GM19043 (cell line): ENCODE measurements at regions not wholly inside any gene's neighbourhood (a gene's known extent, or its start where the extent isn't known, plus 50 kb on each side); places are given as distances from the start of the nearest gene placed in this dataset.

Source experiments
- ATAC-seq: cut with Tn5 transposase; IDR thresholded peaks from one replicate; pipeline ENCODE4 v1.9.1; 2021; ENCODE audit warnings: low read depth; ENCODE audit not compliant: unreplicated experiment

DNA sequence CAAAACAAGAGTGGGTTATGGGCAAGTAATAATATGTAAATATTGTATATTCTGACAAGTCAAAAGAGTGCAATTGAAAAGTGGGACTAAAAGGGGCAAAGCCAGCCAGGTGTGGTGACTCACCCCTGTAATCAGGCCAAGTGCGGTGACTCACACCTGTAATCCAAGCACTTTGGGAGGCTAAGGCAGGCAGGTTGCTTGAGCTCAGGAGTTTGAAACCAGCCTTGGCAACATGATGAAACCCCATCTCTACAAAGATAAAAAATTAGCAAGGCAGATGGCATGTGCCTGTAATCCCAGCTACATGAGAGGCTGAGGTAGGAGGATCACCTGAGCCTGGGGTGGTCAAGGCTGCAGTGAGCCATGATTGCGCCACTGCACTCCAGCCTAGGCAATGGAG, 304.0 kb downstream of the HHIPL2 start:
- no peak for ATAC-seq

GRCh38 chr1:222242492-222242891, 305.4 kb downstream of the HHIPL2 start:
- no peak for ATAC-seq

GRCh38 chr1:222241410-222241809, 306.5 kb downstream of the HHIPL2 start:
- ATAC-seq: no peak

DNA sequence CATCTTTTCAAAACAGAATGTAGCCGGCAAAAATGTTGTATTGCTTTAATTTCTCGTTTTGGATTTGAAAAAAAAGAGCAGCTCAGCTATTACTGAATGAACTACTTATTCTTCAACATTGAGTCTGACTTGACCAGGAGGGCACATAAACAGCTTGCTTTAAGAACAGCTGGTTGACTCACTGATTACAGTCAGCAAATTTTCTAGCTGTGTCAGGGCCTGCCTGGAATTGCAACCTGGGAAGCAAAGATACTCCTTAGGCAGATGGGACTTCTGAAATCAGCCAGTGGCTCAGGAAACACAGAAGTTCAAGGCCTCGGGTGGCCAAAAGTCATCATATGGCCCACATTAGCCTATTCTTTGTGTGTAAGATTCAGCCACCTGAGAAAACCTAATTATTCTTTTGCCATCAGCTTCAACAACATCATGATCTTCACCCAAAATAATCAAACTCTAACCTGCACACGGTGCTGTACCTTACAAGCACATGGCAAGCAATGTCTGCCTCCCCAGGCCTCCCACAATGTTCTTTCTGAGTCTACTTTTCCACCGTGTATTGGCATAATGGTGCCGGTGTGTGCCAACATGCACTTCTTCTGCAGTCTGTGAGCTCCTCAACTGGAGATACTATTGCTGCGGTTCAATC, 307.2 kb downstream of the HHIPL2 start:
- ATAC-seq: no peak

DNA sequence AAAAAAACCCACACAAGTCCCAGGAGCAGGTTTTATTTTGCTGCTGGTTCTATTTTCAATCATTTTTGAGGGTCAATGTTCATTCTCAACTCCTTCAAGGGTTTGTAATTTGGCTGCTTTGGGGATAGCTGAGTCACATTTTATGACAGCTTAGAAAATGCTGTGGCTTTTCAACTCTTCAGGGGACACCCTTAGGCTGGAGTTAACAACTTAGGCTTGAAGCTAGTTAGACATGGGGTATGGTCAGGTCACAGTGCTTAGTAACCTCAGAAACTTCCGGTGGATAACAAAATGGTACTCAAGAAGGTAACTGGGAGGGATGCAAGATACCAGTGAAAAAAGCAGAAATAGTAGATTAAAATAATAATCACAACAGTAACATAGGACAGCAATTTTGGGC, 308.8 kb downstream of the HHIPL2 start:
- no peak for ATAC-seq

- no peak for ATAC-seq
Observed at GRCh38 chr1:222234351-222234750, 313.6 kb downstream of the HHIPL2 start.

DNA sequence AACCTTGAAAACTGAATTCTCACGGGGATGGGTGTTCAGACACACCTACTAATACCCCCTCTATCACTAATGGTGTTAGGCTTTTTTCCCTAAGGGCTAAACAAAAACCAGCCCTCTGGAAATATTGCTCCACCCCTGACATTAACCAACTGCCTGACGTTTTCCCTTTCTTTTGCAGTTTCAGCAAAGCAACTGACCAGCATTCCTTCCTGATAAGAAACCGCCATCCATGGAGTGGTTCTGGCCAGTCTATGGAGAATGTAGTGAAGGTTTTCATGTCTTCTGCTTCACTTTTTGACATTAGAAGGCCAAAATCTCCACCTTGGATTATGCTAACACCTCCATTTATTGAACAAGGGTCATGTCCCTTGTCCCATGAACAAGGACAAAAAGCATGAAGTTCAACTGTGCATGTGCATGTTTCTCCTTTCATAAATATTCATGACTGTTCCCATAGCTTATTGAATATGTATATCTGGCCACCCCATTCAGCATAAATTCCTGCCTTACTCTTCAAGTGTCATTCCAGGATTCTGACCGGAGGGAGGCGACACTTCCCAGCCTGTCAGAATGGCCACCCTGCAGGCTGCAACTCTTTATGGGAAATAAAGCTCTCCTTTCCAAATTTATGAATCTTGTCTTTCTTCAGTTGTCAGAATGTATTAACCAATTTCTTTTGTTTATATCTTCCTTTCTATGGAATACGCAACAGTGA, 314.3 kb downstream of the HHIPL2 start:
- no peak for ATAC-seq

DNA sequence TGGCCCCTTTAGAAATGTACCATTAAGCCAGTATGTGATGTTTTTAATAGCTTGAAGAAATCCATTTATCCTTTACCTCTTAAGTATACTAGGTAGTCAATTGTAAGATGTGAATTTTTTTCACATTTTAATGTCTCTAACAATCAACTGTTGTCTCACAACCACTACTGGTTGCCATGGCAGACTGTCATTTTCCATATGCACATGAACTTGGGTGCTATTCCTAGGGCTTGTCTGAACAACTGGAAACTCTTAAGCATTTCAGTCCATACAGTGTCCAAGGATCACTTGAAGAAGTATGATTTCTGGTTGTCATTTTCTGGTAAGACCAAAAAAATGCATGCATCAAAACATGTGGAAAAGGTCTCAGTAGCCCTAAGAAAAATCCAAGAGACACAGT, 315.1 kb downstream of the HHIPL2 start:
- ATAC-seq: no peak

GRCh38 chr1:222229672-222230312, 318.1 kb downstream of the HHIPL2 start:
- no peak for ATAC-seq

DNA sequence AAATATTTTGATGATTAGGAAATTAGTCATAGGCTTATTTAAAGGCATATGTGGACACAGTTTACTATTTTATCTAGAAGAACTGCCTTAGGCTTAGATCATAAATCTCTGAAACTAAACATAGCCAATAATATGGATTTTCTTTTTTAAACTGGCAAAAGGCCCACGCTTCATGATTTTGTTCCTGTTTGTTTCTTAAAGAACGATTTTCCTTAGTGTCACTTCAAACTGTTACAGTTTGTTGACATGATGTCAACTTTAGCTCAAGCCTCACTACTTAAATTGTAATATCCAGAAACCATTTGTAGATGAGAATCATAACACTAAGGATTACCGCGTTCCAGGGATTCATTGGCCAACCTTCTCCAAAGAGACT, 322.6 kb downstream of the HHIPL2 start:
- ATAC-seq: no peak

GRCh38 chr1:222224636-222225315, 323.1 kb downstream of the HHIPL2 start:
- no peak for ATAC-seq

DNA sequence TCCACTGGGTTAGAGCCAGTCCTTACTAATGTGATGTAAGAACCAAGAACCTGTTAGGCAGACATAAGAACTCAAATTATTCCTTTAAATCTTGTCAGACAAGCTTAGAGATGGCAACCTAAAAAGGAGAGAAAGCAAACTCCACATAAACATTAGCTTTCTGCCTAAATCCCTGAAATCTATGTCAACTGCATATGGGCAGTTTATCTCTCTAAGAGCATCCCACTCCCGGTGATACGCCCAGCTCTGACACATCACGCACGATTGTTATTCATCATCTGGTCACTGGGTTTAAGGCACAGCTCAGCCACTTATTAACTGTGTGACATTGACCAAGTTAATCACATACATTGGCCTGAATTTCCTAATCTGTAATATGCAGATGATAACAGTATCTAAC, 323.7 kb downstream of the HHIPL2 start:
- no peak for ATAC-seq

DNA sequence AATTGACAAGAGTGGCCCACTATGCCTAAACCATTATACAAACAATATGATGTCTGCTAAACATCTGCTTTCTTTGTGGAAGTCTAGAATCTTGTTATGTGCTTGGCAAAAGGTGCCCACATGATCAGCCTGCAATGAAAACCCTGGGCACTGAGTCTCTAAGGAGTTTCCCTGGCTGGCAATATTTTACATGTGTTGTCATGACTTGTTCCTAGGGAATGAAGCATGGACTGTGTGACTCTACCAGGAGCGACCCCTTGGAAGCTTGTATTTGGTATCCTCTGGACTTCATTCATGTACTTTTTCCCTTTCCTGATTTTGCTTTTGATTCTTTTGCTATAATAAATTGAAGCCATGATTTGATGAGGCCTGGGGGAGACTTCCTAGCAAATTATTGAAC, 324.9 kb downstream of the HHIPL2 start:
- no peak for ATAC-seq

GRCh38 chr1:222216255-222216754, 331.6 kb downstream of the HHIPL2 start:
- no peak for ATAC-seq

DNA sequence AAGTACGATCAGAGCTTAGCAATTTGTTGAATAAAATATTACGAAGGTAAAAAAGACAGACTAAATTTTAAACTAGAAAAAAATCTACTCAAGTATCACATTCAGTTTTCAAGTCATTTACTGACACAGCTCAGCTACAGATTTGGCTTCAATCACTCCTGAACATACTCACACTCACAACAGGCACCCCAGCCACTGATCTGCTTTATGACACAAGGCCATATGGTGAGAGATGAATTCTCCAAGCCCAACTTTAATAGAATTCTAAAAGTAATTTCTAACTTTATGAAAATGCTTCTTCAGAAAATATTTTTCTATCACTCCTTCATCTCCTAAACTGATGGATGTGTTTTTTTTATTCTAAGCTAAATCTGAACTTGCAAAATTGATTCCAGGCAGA, 337.1 kb downstream of the HHIPL2 start:
- ATAC-seq: no peak

GRCh38 chr1:222204475-222204874, 343.4 kb downstream of the HHIPL2 start:
- ATAC-seq: no peak

- no peak for ATAC-seq
Observed at GRCh38 chr1:222202831-222203230, 345.1 kb downstream of the HHIPL2 start.

GRCh38 chr1:222196736-222197135, 351.2 kb downstream of the HHIPL2 start:
- no peak for ATAC-seq

- ATAC-seq: no peak
Observed at GRCh38 chr1:222196288-222196687, 351.6 kb downstream of the HHIPL2 start.

DNA sequence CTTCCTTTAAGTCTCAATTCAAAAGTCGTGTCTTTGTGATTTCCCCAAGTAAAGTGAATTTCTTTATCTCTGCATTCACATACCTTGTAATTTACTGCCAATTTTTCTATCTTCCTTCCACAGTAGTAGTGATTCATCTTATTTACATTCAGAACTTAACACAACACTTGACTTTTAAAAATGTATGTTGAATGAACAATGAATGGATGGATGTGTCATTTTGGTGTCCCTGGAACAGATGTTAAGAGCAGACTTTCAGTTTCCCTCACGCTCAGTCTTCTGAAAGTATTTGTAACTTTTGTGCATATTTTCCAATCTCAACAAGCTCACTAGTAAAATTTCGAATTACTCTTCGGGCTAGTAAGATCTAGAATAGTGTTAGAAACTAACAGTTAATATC, 352.0 kb downstream of the HHIPL2 start:
- ATAC-seq: no peak

- ATAC-seq: no peak
Observed at GRCh38 chr1:222189218-222189617, 358.7 kb downstream of the HHIPL2 start.
